IMR-90 (cell line): ENCODE measurements at regions not wholly inside any gene's neighbourhood (a gene's known extent, or its start where the extent isn't known, plus 50 kb on each side); places are given as distances from the start of the nearest gene placed in this dataset.
A peak's percentile ranks its signal among the peaks of the same experiment; 100 is the strongest.
"Not testable (repeated sequence)": the region's sequence is repeated elsewhere in the genome, so short reads cannot be mapped to it uniquely, and the experiment has no call there.

Source experiments
- ATAC-seq: fragments of 200-7000 bp; cut with Tn5 transposase; 2 replicates; pipeline ENCODE4 v1.9.1; 2020; ENCODE audit warnings: low read depth, mild to moderate bottlenecking, moderate library complexity
- BruUV-seq: library from RNA; stranded (reverse); fragments of 400-500 nt; replicated peaks from 2 replicates; lab custom pipeline; 2021; lab: Mats Ljungman, UMichigan
- CTCF ChIA-PET: fragments of 300-600 bp; formaldehyde crosslinking; extraction: SDS; loops from one replicate; lab custom pipeline; 2021; ENCODE audit warnings: antibody characterized with exemption; lab: Yijun Ruan, JAX
- POLR2A ChIA-PET: fragments of 300-600 bp; sonication (Branson Sonifier 250); formaldehyde crosslinking; loops from one replicate; lab custom pipeline; 2022; ENCODE audit warnings: antibody characterized with exemption; ENCODE audit not compliant: unreplicated experiment; lab: Charles Lee
- DNase-seq: peaks from one replicate; pipeline ENCODE4 v3.0.0; 2013
- H2AFZ ChIP-seq: replicated peaks from 2 replicates; pipeline ENCODE3; 2013; ENCODE audit warnings: low read length, mild to moderate bottlenecking; ENCODE audit not compliant: poor library complexity
- H2AK5ac ChIP-seq: 2 replicates; pipeline ENCODE4 v1.6.1; 2013; ENCODE audit warnings: low read depth, low read length, inconsistent platforms
- H2AK9ac ChIP-seq: replicated peaks from 2 replicates; pipeline ENCODE3; 2013; ENCODE audit warnings: mild to moderate bottlenecking, low read depth, low read length, moderate library complexity; ENCODE audit not compliant: poor library complexity
- H2BK120ac ChIP-seq: 2 replicates; pipeline ENCODE4 v1.6.1; 2013; ENCODE audit warnings: low read depth, low read length, inconsistent platforms
- H2BK15ac ChIP-seq: 3 replicates; pipeline ENCODE4 v1.6.1; 2013; ENCODE audit warnings: low read depth, low read length, inconsistent platforms
- H2BK20ac ChIP-seq: 2 replicates; pipeline ENCODE4 v1.6.1; 2013; ENCODE audit warnings: low read depth, mild to moderate bottlenecking, inconsistent platforms, low read length, moderate library complexity
- H2BK5ac ChIP-seq: 2 replicates; pipeline ENCODE4 v1.6.1; 2013; ENCODE audit warnings: mild to moderate bottlenecking, low read depth, low read length, inconsistent platforms; ENCODE audit not compliant: poor library complexity, severe bottlenecking
- H3K14ac ChIP-seq: replicated peaks from 2 replicates; pipeline ENCODE4 v1.6.1; 2013; ENCODE audit warnings: low read depth, low read length, inconsistent platforms
- H3K18ac ChIP-seq: 2 replicates; pipeline ENCODE4 v1.6.1; 2013; ENCODE audit warnings: low read depth, low read length, control low read depth
- H3K23ac ChIP-seq: 2 replicates; pipeline ENCODE4 v1.6.1; 2013; ENCODE audit warnings: low read depth, low read length, inconsistent platforms
- H3K27ac ChIP-seq: 2 replicates; pipeline ENCODE4 v1.5.1; 2013; ENCODE audit warnings: mild to moderate bottlenecking, control low read depth, low read length; ENCODE audit not compliant: insufficient read depth
- H3K27me3 ChIP-seq: 2 replicates; pipeline ENCODE4 v1.6.1; 2013; ENCODE audit warnings: low read length; ENCODE audit not compliant: control insufficient read depth, insufficient read depth
- H3K36me3 ChIP-seq: 2 replicates; pipeline ENCODE4 v1.6.1; 2013; ENCODE audit warnings: low read length, mixed read lengths; ENCODE audit not compliant: control insufficient read depth, insufficient read depth
- H3K4ac ChIP-seq: 2 replicates; pipeline ENCODE4 v1.6.1; 2013; ENCODE audit warnings: low read depth, low read length, inconsistent platforms
- H3K4me1 ChIP-seq: 2 replicates; pipeline ENCODE4 v1.6.1; 2013; ENCODE audit warnings: low read length, mixed read lengths; ENCODE audit not compliant: control insufficient read depth, insufficient read depth
- H3K4me2 ChIP-seq: 2 replicates; pipeline ENCODE4 v1.6.1; 2013; ENCODE audit warnings: low read depth, mild to moderate bottlenecking, control low read depth, low read length, moderate library complexity
- H3K4me3 ChIP-seq: 2 replicates; pipeline ENCODE4 v1.5.1; 2013; ENCODE audit warnings: low read depth, mild to moderate bottlenecking, control low read depth, low read length, moderate library complexity; ENCODE audit not compliant: insufficient read depth
- H3K56ac ChIP-seq: 2 replicates; pipeline ENCODE4 v1.6.1; 2013; ENCODE audit warnings: low read length, inconsistent platforms; ENCODE audit not compliant: insufficient read depth; ENCODE audit errors: extremely low read depth
- H3K79me1 ChIP-seq, 2 experiments: 2 replicates each; pipeline ENCODE4 v1.6.1; 2013; ENCODE audit warnings: low read length in 2 of 2, inconsistent platforms in 1 of 2, low read depth in 1 of 2
- H3K9ac ChIP-seq: 2 replicates; pipeline ENCODE4 v1.6.1; 2013; ENCODE audit warnings: low read depth, low read length, control low read depth
- H3K9me1 ChIP-seq: 2 replicates; pipeline ENCODE4 v1.6.1; 2013; ENCODE audit warnings: low read length, inconsistent platforms; ENCODE audit not compliant: insufficient read depth
- H3K9me3 ChIP-seq: 2 replicates; pipeline ENCODE4 v1.6.1; 2013; ENCODE audit warnings: low read length; ENCODE audit not compliant: control insufficient read depth, insufficient read depth
- H4K20me1 ChIP-seq: 2 replicates; pipeline ENCODE4 v1.6.1; 2013; ENCODE audit warnings: low read length, inconsistent platforms; ENCODE audit not compliant: insufficient read depth
- H4K5ac ChIP-seq: 2 replicates; pipeline ENCODE4 v1.6.1; 2013; ENCODE audit warnings: mild to moderate bottlenecking, low read depth, low read length, control low read depth
- H4K8ac ChIP-seq, 2 experiments: 2 replicates each; pipeline ENCODE4 v1.6.1; 2013; ENCODE audit warnings: low read depth in 2 of 2, low read length in 2 of 2, control low read depth in 1 of 2, inconsistent platforms in 1 of 2
- H4K91ac ChIP-seq: 2 replicates; pipeline ENCODE4 v1.6.1; 2013; ENCODE audit warnings: low read depth, low read length, inconsistent platforms; ENCODE audit not compliant: insufficient read depth
- WGBS, 2 experiments: methylation state at CpG; one replicate each; pipeline versions ENCODE4 v1.1.5 to v1.1.7; 2013; ENCODE audit warnings: missing lambda C conversion rate in 2 of 2; ENCODE audit not compliant: insufficient read length in 1 of 2; ENCODE audit errors: extremely low coverage in 2 of 2; 5-methylcytosine and 5-hydroxymethylcytosine counted together
- dilution Hi-C: fragments of 300-500 bp; cut with HindIII; formaldehyde crosslinking; loops from one replicate; pipeline ENCODE4 v1.14.3; 2018; ENCODE audit warnings: low sequenced_read_pairs; ENCODE audit not compliant: unreplicated experiment
- in situ Hi-C: fragments of 300-500 bp; cut with MboI; formaldehyde crosslinking; loops from 3 replicates; pipeline ENCODE4 v1.14.3; 2019; ENCODE audit warnings: low sequenced_read_pairs, inconsistent platforms, mixed read lengths
- intact Hi-C: fragments of 100-400 bp; cut with micrococcal nuclease; formaldehyde crosslinking; loops from 2 replicates; pipeline ENCODE4 v1.10.0; 2022

- dilution Hi-C loops, H3K79me1 ChIP-seq, H3K4me1 ChIP-seq, CTCF ChIA-PET, H3K4ac ChIP-seq, H3K23ac ChIP-seq, H2BK15ac ChIP-seq, H3K18ac ChIP-seq, H3K4me3 ChIP-seq, H2BK20ac ChIP-seq, BruUV-seq, H4K8ac ChIP-seq, intact Hi-C loops, in situ Hi-C loops, H3K56ac ChIP-seq, DNase-seq, H3K9ac ChIP-seq, H2AK5ac ChIP-seq, ATAC-seq, H3K27ac ChIP-seq, H3K4me2 ChIP-seq, H2AK9ac ChIP-seq, H3K9me3 ChIP-seq, H2BK120ac ChIP-seq, H2BK5ac ChIP-seq, H3K9me1 ChIP-seq, H2AFZ ChIP-seq, H4K5ac ChIP-seq, H4K91ac ChIP-seq, H4K20me1 ChIP-seq, H3K27me3 ChIP-seq, POLR2A ChIA-PET, H3K36me3 ChIP-seq, H3K14ac ChIP-seq: not testable (repeated sequence)
- WGBS, 2 experiments, result 96% methylated on average over 4 of the region's 10 CpGs; no CpG with 5 or more reads in 1 of the 2 experiments
Measured at GRCh38 chr4:49138818-49139217, 152.7 kb downstream of the CWH43 start.

GRCh38 chr4:49139513-49139912 lies 153.4 kb downstream of the CWH43 start:
- H3K36me3 ChIP-seq, dilution Hi-C loops, H3K9me1 ChIP-seq, H2BK15ac ChIP-seq, H3K18ac ChIP-seq, in situ Hi-C loops, H4K8ac ChIP-seq, H3K4ac ChIP-seq, H3K27me3 ChIP-seq, H3K14ac ChIP-seq, H2BK120ac ChIP-seq, H4K5ac ChIP-seq, H2AK5ac ChIP-seq, H4K20me1 ChIP-seq, H3K56ac ChIP-seq, H3K4me1 ChIP-seq, CTCF ChIA-PET, H3K23ac ChIP-seq, POLR2A ChIA-PET, H3K4me3 ChIP-seq, H3K27ac ChIP-seq, H2BK20ac ChIP-seq, H2AK9ac ChIP-seq, H3K9me3 ChIP-seq, H3K79me1 ChIP-seq, H3K9ac ChIP-seq, DNase-seq, H4K91ac ChIP-seq, H2BK5ac ChIP-seq, H3K4me2 ChIP-seq, H2AFZ ChIP-seq, BruUV-seq, intact Hi-C loops: not testable (repeated sequence)
- WGBS, 2 experiments, result 67% methylated on average over 2 of the region's 8 CpGs; no CpG with 5 or more reads in 1 of the 2 experiments
- ATAC-seq, result peak; percentile 54
